ENCODE measurements at regions not wholly inside any gene's neighbourhood (a gene's known extent, or its start where the extent isn't known, plus 50 kb on each side); places are given as distances from the start of the nearest gene placed in this dataset.

DNA sequence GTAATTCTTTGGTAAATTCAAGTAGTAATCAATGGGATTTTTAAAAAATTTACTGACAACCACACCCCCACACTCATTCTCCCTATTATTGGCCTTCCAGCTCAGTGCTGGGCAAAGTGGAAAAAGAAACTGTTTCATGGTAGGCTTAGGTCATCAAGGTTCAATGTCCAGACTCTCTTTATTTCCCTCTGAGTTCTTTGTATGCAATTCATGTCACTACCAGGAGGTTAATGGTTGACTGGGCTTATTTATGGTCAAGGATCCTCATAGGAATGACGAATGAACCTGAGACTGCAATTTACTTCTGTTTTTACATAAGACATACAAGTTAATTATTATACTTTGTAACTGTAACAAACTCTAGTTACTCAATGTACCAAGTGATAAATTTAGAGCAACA is 403.2 kb downstream of the KLHL13 start:
- no peak overlapping the region for H3K4me2 ChIP-seq (ENCODE audit: low read depth, low read length)
- no peaks in the 10 kb centered on the region for H3K36me3 ChIP-seq (replicated peaks; ENCODE audit: insufficient read depth, low read length)
- no peak overlapping the region for H3K27ac ChIP-seq (ENCODE audit: low read length)
- no peaks in the 10 kb centered on the region for H3K9me3 ChIP-seq (replicated peaks; ENCODE audit: insufficient read depth, low read length)
- no peaks in the 10 kb centered on the region for H3K4me1 ChIP-seq (ENCODE audit: low read length)
- no peaks in the 10 kb centered on the region for H3F3A ChIP-seq (ENCODE audit: insufficient read depth, low read length)
- no peaks in the 10 kb centered on the region for H4K20me1 ChIP-seq (ENCODE audit: insufficient read depth, low read length)
- no peak for DNase-seq
- no peak overlapping the region for H2AFZ ChIP-seq (ENCODE audit: low read length)
- H3K9me2 ChIP-seq (replicated peaks; ENCODE audit: insufficient read depth, low read length): no peaks in the 10 kb centered on the region
- no peak overlapping the region for H3K9ac ChIP-seq (ENCODE audit: low read length)
- no peak for TF ChIP-seq EZH2phosphoT487 (IDR thresholded peaks at IDR 0.05; ENCODE audit: low read length)
- TF ChIP-seq EZH2 (optimal IDR thresholded peaks at IDR 0.05; ENCODE audit: low read depth, low read length): no peak
- TF ChIP-seq, protein P1, sequence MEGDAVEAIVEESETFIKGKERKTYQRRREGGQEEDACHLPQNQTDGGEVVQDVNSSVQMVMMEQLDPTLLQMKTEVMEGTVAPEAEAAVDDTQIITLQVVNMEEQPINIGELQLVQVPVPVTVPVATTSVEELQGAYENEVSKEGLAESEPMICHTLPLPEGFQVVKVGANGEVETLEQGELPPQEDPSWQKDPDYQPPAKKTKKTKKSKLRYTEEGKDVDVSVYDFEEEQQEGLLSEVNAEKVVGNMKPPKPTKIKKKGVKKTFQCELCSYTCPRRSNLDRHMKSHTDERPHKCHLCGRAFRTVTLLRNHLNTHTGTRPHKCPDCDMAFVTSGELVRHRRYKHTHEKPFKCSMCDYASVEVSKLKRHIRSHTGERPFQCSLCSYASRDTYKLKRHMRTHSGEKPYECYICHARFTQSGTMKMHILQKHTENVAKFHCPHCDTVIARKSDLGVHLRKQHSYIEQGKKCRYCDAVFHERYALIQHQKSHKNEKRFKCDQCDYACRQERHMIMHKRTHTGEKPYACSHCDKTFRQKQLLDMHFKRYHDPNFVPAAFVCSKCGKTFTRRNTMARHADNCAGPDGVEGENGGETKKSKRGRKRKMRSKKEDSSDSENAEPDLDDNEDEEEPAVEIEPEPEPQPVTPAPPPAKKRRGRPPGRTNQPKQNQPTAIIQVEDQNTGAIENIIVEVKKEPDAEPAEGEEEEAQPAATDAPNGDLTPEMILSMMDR (IDR thresholded peaks at IDR 0.05; ENCODE audit: low read length): no peak
- no peaks in the 10 kb centered on the region for H3K79me2 ChIP-seq (ENCODE audit: low read length)
- no peak overlapping the region for H3K4me3 ChIP-seq (ENCODE audit: low read length)
- H3K27me3 ChIP-seq (replicated peaks; ENCODE audit: insufficient read depth, low read length): no peaks in the 10 kb centered on the region

- Histone ChIP-seq H3K4me2 (ENCODE audit: low read depth, low read length) (no peak overlapping the region), H3K4me1 (ENCODE audit: low read length) (no peaks in the 10 kb centered on the region), H3K9me3 (replicated peaks; ENCODE audit: insufficient read depth, low read length) (no peaks in the 10 kb centered on the region), H2AFZ (ENCODE audit: low read length) (no peak overlapping the region), H4K20me1 (ENCODE audit: insufficient read depth, low read length) (no peaks in the 10 kb centered on the region), H3K79me2 (ENCODE audit: low read length) (no peaks in the 10 kb centered on the region), H3F3A (ENCODE audit: insufficient read depth, low read length) (no peaks in the 10 kb centered on the region), H3K9me2 (replicated peaks; ENCODE audit: insufficient read depth, low read length) (no peaks in the 10 kb centered on the region), H3K4me3 (ENCODE audit: low read length) (no peak overlapping the region), H3K9ac (ENCODE audit: low read length) (no peak overlapping the region), H3K27ac (ENCODE audit: low read length) (no peak overlapping the region), H3K27me3 (replicated peaks; ENCODE audit: insufficient read depth, low read length) (no peaks in the 10 kb centered on the region), H3K36me3 (replicated peaks; ENCODE audit: insufficient read depth, low read length) (no peaks in the 10 kb centered on the region)
- DNase-seq: no peak
- TF ChIP-seq EZH2 (optimal IDR thresholded peaks at IDR 0.05; ENCODE audit: low read depth, low read length): no peak
- TF ChIP-seq EZH2phosphoT487 (IDR thresholded peaks at IDR 0.05; ENCODE audit: low read length): no peak
- TF ChIP-seq, protein P1 (IDR thresholded peaks at IDR 0.05; ENCODE audit: low read length): no peak
Measured at GRCh38 chrX:117711782-117712181, 404.8 kb downstream of the KLHL13 start.

- no peaks in the 10 kb centered on the region for H3K36me3 ChIP-seq (replicated peaks; ENCODE audit: insufficient read depth, low read length)
Measured at GRCh38 chrX:117707948-117708743, 408.5 kb downstream of the KLHL13 start.

More at GRCh38 chrX:117707948-117708743, 408.5 kb downstream of the KLHL13 start:
- no peak overlapping the region for H3K4me3 ChIP-seq (ENCODE audit: low read length)
- no peaks in the 10 kb centered on the region for H3K9me2 ChIP-seq (replicated peaks; ENCODE audit: insufficient read depth, low read length)
- TF ChIP-seq EZH2phosphoT487 (IDR thresholded peaks at IDR 0.05; ENCODE audit: low read length): no peak
- TF ChIP-seq, protein P1 (IDR thresholded peaks at IDR 0.05; ENCODE audit: low read length): no peak
- TF ChIP-seq EZH2 (optimal IDR thresholded peaks at IDR 0.05; ENCODE audit: low read depth, low read length): no peak
- no peak overlapping the region for H2AFZ ChIP-seq (ENCODE audit: low read length)
- H3K4me1 ChIP-seq (ENCODE audit: low read length): no peaks in the 10 kb centered on the region
- no peaks in the 10 kb centered on the region for H3K79me2 ChIP-seq (ENCODE audit: low read length)
- no peak for DNase-seq
- no peak overlapping the region for H3K4me2 ChIP-seq (ENCODE audit: low read depth, low read length)
- H3F3A ChIP-seq (ENCODE audit: insufficient read depth, low read length): no peaks in the 10 kb centered on the region
- H3K9ac ChIP-seq (ENCODE audit: low read length): no peak overlapping the region
- H3K27ac ChIP-seq (ENCODE audit: low read length): no peak overlapping the region
- H4K20me1 ChIP-seq (ENCODE audit: insufficient read depth, low read length): no peaks in the 10 kb centered on the region
- H3K27me3 ChIP-seq (replicated peaks; ENCODE audit: insufficient read depth, low read length): no peaks in the 10 kb centered on the region
- no peaks in the 10 kb centered on the region for H3K9me3 ChIP-seq (replicated peaks; ENCODE audit: insufficient read depth, low read length)
